Lung (tissue), 11 donors: ENCODE measurements at regions not wholly inside any gene's neighbourhood (a gene's known extent, or its start where the extent isn't known, plus 50 kb on each side); places are given as distances from the start of the nearest gene placed in this dataset.
"Not testable (repeated sequence)": the region's sequence is repeated elsewhere in the genome, so short reads cannot be mapped to it uniquely, and the experiment has no call there.

Experiments
- ATAC-seq: fragments of 200-7000 bp; cut with Tn5 transposase; one replicate; pipeline ENCODE4 v1.9.1; 2020; ENCODE audit warnings: moderate number of reproducible peaks; ENCODE audit not compliant: insufficient read depth, low FRiP score
- DNase-seq, 3 donors: peaks; one replicate each; pipeline ENCODE4 v3.0.0-alpha.2; 2013 to 2017
- H3K27ac ChIP-seq, 2 donors: one replicate each; pipeline ENCODE4 v1.5.1; 2013; ENCODE audit warnings: mild to moderate bottlenecking in 2 of 2, moderate library complexity in 2 of 2, control low read depth in 1 of 2, inconsistent platforms in 1 of 2, low read depth in 1 of 2, low read length in 1 of 2
- H3K27me3 ChIP-seq, 3 donors: one replicate each; pipeline ENCODE4 v1.5.1; 2013; ENCODE audit warnings: low read length in 2 of 3; ENCODE audit not compliant: control insufficient read depth in 3 of 3, insufficient read depth in 3 of 3
- H3K36me3 ChIP-seq, 4 donors: one replicate each; pipeline ENCODE4 v1.5.1; 2013; ENCODE audit warnings: low read length in 4 of 4, mild to moderate bottlenecking in 1 of 4, moderate library complexity in 1 of 4; ENCODE audit not compliant: control insufficient read depth in 4 of 4, insufficient read depth in 4 of 4
- H3K4me1 ChIP-seq, 5 donors: one replicate each; pipeline ENCODE4 v1.5.1; 2013; ENCODE audit warnings: low read length in 5 of 5, mild to moderate bottlenecking in 2 of 5, moderate library complexity in 1 of 5; ENCODE audit not compliant: control insufficient read depth in 5 of 5, insufficient read depth in 5 of 5
- H3K4me3 ChIP-seq: one replicate; pipeline ENCODE4 v1.5.1; 2013; ENCODE audit warnings: mild to moderate bottlenecking, control low read depth, moderate library complexity
- H3K9ac ChIP-seq, 2 donors: one replicate each; pipeline ENCODE4 v1.5.1; 2013; ENCODE audit warnings: low read length in 2 of 2, control low read depth in 1 of 2; ENCODE audit not compliant: insufficient read depth in 1 of 2
- H3K9me3 ChIP-seq, 4 donors: one replicate each; pipeline ENCODE4 v1.5.1; 2013; ENCODE audit warnings: low read length in 3 of 4, mild to moderate bottlenecking in 1 of 4, moderate library complexity in 1 of 4; ENCODE audit not compliant: control insufficient read depth in 4 of 4, insufficient read depth in 3 of 4
- WGBS, 2 donors: extraction: QIAGEN DNeasy Blood & Tissue Kit; methylation state at CpG; one replicate each; pipeline ENCODE4 v1.1.7; 2013; 5-methylcytosine and 5-hydroxymethylcytosine counted together
- TF ChIP-seq, protein P1 (sequence below): IDR thresholded peaks from 2 replicates; pipeline ENCODE4 v1.5.1; 2012; ENCODE audit warnings: mild to moderate bottlenecking; ENCODE audit errors: control extremely low read depth, extremely low read depth
- donor health status: control.
- donor health status: control.
- donor health status: Bipolar disorder and iron deficiency.
- donor health status: healthy.
- donor health status: DM: yes; HTN: yes; CAD: no.

DNA sequence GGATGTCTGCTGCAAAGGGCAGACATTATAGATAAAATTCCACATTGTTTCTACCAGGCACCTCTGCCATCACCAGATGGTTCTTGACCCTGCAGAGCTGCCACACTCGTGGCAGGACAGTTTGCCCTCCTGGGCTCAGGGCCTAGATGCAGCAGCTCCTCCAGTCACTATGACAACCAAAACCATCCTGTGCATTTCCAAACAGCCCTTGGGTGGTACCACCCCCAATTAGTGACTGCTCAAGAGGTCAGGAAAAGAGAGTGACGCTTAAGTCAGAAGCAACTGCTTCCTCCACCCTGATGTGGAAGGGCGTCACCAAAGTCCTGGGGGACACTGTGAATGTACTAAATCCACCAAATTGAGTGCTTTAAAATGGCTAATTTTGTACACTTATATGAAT is 109.2 kb downstream of the C16orf95 start:
- DNase-seq = peak in 2 of 3 donors; percentile 33 to 45
- H3K4me3 ChIP-seq = no peak overlapping the region
- ATAC-seq = no peak
- no peak overlapping the region for H3K9ac ChIP-seq
- TF ChIP-seq, protein P1, sequence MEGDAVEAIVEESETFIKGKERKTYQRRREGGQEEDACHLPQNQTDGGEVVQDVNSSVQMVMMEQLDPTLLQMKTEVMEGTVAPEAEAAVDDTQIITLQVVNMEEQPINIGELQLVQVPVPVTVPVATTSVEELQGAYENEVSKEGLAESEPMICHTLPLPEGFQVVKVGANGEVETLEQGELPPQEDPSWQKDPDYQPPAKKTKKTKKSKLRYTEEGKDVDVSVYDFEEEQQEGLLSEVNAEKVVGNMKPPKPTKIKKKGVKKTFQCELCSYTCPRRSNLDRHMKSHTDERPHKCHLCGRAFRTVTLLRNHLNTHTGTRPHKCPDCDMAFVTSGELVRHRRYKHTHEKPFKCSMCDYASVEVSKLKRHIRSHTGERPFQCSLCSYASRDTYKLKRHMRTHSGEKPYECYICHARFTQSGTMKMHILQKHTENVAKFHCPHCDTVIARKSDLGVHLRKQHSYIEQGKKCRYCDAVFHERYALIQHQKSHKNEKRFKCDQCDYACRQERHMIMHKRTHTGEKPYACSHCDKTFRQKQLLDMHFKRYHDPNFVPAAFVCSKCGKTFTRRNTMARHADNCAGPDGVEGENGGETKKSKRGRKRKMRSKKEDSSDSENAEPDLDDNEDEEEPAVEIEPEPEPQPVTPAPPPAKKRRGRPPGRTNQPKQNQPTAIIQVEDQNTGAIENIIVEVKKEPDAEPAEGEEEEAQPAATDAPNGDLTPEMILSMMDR = no peak
- no peaks in the 10 kb centered on the region for H3K27me3 ChIP-seq
- H3K4me1 ChIP-seq = peaks cover 0 to 13% (median 7%) of the 10 kb centered on the region in 5 donors
- peak overlapping the region in 1 of 2 donors; percentile 34 for H3K27ac ChIP-seq
- WGBS, 2 donors = 63 to 81% methylated on average over 3 of the region's 3 CpGs
- H3K9me3 ChIP-seq = peaks cover 0 to 6% (median 2%) of the 10 kb centered on the region in 4 donors
- H3K36me3 ChIP-seq = no peaks in the 10 kb centered on the region

DNA sequence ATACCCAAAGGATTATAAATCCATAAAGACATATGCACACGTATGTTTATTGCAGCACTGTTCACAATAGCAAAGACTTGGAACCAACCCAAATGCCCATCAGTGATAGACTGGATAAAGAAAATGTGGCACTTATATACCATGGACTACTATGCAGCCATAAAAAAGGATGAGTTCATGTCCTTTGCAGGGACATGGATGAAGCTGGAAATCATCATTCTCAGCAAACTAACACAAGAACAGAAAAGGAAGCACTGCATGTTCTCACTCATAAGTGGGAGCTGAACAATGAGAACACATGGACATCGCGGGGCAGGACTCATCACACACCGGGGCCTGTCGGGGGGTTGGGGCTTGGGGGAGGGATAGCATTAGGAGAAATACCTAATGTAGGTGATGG is 108.2 kb downstream of the C16orf95 start:
- not testable (repeated sequence) for H3K9ac ChIP-seq, H3K27ac ChIP-seq, ATAC-seq, H3K27me3 ChIP-seq, H3K4me3 ChIP-seq, DNase-seq, H3K36me3 ChIP-seq, H3K9me3 ChIP-seq
- peaks cover 0 to 12% (median 4%) of the 10 kb centered on the region in 5 donors for H3K4me1 ChIP-seq
- WGBS, 2 donors = 96 to 99% methylated on average over 5 of the region's 5 CpGs

DNA sequence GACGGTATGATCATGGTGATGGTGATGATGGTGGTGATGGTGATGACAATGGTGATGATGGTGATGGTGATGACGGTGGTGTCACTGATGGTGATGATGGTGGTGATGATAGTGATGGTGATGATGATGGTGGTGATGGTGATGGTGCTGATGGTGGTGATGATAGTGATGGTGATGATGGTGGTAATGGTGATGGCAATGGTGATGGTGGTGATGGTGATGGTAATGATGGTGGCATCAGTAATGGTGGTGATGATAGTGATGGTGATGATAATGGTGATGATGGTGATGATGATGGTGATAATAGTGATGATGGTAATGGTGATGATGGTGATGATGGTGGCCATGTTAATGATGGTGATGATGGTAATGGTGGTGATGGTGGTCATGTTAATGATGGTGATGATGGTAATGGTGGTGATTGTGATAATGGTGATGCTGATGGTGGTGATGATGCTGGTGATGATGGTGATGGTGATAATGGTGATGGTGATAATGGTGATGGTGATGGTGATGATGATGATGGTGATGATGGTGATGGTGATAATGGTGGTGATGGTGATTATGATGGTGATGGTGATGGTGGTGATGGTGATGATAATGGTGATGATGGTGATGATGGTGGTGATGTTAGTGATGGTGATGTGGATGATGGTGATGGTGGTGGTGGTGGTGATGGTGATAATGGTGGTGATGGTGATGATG is 107.2 kb downstream of the C16orf95 start:
- Histone ChIP-seq H3K36me3 (no peaks in the 10 kb centered on the region), H3K4me1 (peaks cover 0 to 12% (median 4%) of the 10 kb centered on the region in 5 donors), H3K9me3 (peaks cover 0 to 6% (median 2%) of the 10 kb centered on the region in 4 donors), H3K9ac (no peak overlapping the region), H3K27ac (no peak overlapping the region), H3K27me3 (no peaks in the 10 kb centered on the region), H3K4me3 (no peak overlapping the region)
- WGBS, 2 donors = 92 to 97% methylated on average over 2 of the region's 2 CpGs
- no peak for DNase-seq
- ATAC-seq = no peak
- TF ChIP-seq, protein P1 = no peak

DNA sequence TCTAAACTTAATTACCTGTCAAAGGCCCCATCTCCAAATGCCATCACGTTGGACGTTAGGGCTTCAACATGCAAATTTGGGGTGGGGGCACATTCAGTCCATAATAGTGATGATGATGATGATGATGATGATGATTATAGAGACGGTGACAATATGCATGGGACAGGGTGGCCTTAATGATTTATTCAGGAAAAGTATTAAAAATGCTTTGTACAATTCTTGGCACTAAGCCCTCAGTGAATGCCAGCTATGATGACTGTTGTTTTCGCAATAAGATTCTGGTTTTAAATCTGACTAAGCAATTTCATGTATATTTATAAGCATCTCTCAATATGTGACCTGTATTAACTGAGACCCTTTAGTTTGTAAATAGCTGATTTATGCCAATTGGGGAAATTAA is 106.3 kb downstream of the C16orf95 start:
- H3K36me3 ChIP-seq = no peaks in the 10 kb centered on the region
- H3K9me3 ChIP-seq = peaks cover 0 to 6% (median 2%) of the 10 kb centered on the region in 4 donors
- DNase-seq (peak in 1 of 3 donors; percentile 50), ATAC-seq (no peak)
- H3K9ac ChIP-seq = no peak overlapping the region
- 57 to 68% methylated on average over 4 of the region's 4 CpGs for WGBS, 2 donors
- peaks cover 0 to 12% (median 4%) of the 10 kb centered on the region in 5 donors for H3K4me1 ChIP-seq
- H3K27ac ChIP-seq = no peak overlapping the region
- no peak overlapping the region for H3K4me3 ChIP-seq
- H3K27me3 ChIP-seq = no peaks in the 10 kb centered on the region
- TF ChIP-seq, protein P1 = no peak
